GM18909 (cell line): ENCODE measurements at regions not wholly inside any gene's neighbourhood (a gene's known extent, or its start where the extent isn't known, plus 50 kb on each side); places are given as distances from the start of the nearest gene placed in this dataset.
"Not testable (repeated sequence)": the region's sequence is repeated elsewhere in the genome, so short reads cannot be mapped to it uniquely, and the experiment has no call there.

Experiments
- ATAC-seq: cut with Tn5 transposase; IDR thresholded peaks from one replicate; pipeline ENCODE4 v1.9.1; 2021; ENCODE audit warnings: mild to moderate bottlenecking; ENCODE audit not compliant: unreplicated experiment, poor library complexity

DNA sequence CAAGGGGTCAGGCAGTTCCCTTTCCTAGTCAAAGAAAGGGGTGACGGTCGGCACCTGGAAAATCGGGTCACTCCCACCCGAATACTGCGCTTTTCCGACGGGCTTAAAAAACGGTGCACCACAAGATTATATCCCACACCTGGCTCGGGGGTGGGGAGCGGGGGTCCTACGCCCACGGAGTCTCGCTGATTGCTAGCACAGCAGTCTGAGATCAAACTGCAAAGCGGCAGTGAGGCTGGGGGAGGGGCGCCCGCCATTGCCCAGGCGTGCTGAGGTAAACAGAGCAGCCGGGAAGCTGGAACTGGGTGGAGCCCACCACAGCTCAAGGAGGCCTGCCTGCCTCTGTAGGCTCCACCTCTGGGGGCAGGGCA is 1890.5 kb upstream of the FLRT2 start:
- not testable (repeated sequence) for ATAC-seq

GRCh38 chr14:83646228-83646627 is 1883.7 kb upstream of the FLRT2 start:
- ATAC-seq = no peak

DNA sequence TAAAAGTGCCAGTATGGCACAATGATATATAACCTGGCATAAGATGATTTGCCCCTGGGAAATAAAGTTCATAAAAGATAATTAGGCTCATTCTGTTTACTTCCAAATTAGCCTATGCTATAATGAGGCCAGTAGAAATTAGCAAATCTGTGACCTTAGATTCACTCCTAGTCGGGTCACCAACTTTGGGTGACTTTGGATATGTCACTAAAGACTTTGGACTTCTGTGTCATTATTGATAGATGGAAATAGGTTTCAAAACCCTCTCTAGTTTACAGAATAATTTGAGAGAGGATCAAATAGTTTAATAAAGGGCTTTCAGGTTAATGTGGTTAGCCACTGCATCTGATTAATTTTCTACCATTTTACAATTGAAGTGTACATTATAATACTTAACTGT is 1869.3 kb upstream of the FLRT2 start:
- no peak for ATAC-seq

GRCh38 chr14:83664389-83664788 is 1865.6 kb upstream of the FLRT2 start:
- ATAC-seq = no peak

DNA sequence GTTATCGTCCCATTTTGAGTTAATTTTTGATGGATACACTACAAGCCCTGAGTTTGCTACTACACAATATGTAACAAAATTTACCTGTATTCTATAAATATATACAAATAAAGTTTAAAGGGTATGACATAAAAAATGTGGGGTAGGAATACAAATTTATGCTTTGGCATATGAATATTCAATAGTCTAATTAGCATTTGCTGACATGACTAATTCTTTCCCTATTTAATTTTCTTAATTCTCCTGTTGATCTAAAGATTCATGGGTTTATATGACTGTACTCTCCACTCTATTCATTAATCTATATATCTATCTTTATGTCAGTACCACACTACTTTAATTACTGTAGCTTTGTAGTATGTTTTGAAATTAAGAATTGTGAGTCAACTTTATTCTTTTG is 1840.7 kb upstream of the FLRT2 start:
- ATAC-seq = no peak

GRCh38 chr14:83697099-83697498 is 1832.8 kb upstream of the FLRT2 start:
- no peak for ATAC-seq

DNA sequence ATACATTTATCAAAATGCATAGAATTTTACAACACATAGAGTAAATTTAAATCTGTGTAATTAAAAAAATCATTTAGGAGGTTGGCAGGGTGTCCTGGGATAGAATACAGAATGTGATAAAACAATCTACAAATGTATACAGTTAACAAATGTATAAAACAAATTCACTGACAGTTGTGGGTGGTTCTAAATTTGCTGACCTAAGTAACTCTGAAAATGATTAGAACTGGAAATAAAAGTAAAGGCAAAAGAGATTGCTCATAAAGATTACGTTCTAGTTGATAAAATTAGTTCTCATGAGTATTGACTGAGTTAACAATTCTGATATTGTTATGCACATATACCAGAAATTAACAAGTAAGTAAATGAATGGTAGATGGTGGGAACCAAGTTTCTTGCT is 1827.3 kb upstream of the FLRT2 start:
- no peak for ATAC-seq

- no peak for ATAC-seq
Observed at GRCh38 chr14:83706231-83706954, 1823.6 kb upstream of the FLRT2 start.

GRCh38 chr14:83707056-83707455 is 1822.9 kb upstream of the FLRT2 start:
- no peak for ATAC-seq

DNA sequence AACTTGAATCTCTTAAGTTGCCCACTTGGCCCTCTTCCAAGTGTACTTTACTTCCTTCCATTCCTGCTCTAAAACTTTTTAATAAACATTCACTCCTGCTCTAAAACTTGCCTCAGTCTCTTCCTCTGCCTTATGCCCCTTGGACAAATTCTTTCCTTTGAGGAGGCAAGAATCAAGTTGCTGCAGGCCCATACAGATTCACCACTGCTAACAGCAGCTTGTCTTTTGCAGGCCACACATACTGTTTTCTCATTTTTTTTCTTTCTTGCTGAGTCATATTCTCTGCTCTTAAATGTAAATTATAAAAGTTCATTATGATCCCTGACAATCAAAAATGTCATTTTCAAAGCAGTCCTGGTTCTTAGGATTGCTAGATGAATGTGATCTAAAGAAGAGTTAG is 1820.8 kb upstream of the FLRT2 start:
- no peak for ATAC-seq

DNA sequence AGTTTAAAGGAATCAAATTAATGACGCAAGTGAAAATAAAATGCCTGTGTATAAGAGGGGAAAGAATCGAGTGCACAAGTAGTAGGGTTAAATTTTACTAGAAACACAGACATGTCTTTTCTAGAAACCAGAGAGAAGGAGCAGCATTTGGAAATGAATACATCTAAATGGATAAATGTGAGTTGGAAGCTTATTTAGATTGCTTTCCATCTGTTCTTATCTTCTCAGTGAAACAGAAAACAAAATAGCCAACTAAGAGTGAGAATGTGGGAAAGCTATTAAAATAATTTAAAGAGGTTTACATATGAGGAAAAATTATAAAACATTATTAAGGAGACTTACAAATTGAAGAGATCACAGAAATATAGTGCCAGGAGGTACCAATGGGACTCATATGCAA is 1818.9 kb upstream of the FLRT2 start:
- no peak for ATAC-seq

DNA sequence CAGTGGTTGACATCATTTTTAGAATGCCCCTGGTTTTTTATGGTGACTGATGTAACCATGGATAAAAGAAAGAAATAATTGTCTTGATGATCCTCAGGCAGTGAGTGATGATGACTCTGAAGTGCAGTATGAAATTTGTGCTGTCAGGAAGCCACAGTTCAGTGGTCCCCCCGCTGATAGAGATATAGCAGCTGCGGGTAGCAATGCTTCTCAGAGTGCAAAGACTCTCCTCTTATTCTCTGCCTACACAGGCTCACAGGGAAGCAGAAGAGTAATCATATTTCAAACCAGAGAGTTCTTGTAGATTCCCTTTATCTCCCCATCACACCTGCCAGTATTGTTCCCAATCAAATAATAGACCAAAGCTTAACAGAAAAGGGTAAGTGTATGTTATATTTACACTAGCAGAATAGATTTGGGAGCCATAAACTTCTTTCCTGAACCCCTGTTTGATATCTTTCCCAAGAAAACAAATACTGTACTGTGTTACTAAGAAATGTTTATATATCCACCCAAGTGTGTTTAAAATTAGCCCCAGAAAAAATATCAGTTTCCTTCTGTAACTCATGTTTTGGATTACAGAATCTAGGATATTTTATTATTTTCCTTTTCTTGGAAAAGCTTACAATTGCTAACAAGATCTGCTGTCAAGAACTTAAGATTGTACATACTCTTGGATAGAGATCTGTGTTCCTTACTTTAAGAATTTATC is 1817.4 kb upstream of the FLRT2 start:
- no peak for ATAC-seq

DNA sequence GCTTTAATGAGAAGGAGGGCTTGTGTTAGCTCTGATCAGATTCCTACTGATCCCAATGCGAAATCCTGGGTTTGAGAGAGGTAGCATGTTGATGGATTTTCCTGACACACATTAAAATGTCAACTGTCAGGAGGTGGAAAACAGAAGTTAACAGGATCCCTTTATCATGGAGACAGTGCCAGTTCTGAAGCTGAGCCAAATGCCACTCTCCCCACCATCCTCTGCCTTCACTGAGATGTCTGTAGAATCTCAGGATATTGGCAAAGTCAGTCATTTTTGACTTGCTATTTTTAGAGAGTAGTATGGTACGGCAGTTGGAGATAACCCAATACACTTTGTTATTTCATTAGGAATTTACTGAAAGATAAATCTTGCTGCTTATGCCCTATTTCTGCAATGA is 1816.2 kb upstream of the FLRT2 start:
- no peak for ATAC-seq

DNA sequence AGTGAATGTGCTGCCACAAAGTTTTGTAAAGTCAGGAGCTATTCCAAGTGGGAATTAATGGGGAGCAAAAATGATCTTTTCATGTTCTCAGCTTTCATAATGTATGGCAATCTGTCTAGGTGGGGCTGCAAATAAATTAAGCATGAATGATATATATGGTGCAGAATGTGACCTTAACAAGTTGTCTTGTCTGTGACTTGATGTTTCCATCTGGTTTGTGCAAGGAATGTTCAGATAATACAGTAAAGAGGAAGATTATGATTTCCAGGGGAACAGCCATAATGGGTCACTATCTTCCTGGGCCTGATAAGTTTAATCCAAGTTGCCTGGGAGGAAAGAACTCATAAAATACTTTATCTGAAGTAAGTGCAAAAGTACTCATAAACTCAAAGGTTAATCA is 1815.8 kb upstream of the FLRT2 start:
- no peak for ATAC-seq

DNA sequence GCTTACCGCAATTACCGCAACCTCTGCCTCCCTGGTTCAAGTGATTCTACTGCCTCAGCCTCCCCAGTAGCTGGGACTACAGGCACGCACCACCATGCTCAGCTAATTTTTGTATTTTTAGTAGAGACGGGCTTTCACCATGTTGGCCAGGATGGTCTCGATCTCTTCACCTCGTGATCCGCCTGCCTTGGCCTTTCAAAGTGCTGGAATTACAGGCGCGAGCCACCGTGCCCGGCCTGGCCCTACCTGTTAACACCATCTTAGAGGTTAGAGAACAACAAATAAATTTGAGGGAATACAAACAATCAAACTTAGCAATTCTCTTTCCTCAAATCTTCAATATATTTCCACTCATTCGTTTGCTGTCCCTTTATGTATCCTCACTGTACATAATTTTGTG is 1810.5 kb upstream of the FLRT2 start:
- ATAC-seq = not testable (repeated sequence)

DNA sequence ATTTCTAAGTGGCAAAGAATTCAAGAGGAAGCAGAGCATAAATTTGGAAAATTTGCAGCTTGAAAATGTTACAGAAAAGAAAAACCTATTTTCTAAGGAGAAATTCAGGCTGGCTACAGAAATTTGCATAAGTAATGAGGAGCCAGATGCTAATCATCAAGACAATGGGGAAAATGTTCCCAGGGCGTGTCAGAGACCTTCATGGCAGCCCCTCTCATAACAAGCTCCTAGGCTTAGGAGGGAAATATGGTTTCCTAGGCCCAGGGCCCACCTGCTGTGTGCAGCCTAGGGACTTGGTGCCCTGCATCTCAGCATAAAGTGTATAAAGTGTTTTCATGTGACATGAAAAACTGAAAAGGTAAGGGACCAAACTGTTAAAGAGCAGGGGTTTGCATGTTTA is 1796.3 kb upstream of the FLRT2 start:
- ATAC-seq = no peak

GRCh38 chr14:83734431-83734830 is 1795.5 kb upstream of the FLRT2 start:
- no peak for ATAC-seq

DNA sequence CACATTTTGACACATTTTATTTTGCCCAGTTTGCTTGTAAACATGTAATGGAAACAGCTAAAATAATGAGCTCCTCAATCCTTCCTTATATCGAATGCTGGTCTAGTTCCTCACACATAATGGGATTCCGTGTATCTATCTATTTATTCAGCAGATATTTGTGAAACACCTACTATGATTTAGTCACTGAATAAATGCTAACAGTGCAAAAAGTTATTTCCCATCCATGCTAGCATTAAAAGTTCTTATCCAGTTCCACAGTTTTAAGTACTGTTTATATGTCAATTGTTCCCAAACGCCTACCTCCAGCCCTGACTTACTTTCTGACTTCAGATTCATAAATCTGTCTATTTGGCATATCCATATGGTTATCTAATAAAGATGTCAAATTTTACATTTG is 1788.7 kb upstream of the FLRT2 start:
- ATAC-seq = no peak

- no peak for ATAC-seq
Observed at GRCh38 chr14:83744224-83744623, 1785.7 kb upstream of the FLRT2 start.

DNA sequence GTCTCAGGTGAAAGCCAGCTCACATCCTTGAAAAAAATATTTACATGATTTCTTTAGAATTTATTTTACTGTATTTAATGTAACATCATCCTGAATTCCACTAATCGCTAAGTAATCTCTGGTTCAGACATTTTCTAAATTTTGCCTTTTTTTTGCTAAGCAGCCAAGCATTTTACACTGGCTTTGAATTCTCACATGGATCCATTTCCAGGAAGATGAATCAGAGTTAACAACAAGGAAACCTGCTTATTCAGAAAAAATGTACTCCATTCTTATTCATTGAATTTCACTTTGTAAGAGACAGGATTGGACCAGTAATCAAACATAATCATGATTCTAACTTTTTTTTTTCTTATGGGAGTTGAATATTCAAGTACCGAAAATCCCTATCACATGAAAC is 1785.1 kb upstream of the FLRT2 start:
- no peak for ATAC-seq

- no peak for ATAC-seq
Observed at GRCh38 chr14:83746336-83746735, 1783.6 kb upstream of the FLRT2 start.

DNA sequence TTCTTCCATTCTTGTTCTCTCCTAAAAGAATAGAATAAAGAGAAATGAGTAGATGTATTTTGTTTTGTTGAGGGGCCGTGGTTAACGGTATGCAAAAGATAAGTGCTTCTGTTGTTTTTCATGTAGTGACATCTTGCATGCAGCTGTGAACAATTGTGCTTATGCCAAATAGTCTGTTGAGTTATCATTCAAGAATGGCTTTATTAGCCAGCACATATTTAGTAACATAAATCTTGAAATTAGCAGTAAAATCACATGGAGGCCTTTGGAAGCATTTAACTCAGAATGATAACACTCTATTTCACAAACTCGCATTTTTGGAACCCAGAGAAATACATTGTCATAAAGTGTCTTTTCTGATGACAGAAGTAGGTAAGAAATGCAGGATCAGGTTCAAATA is 1772.0 kb upstream of the FLRT2 start:
- no peak for ATAC-seq
